Muscle of arm (tissue), 1 donor: ENCODE measurements at regions not wholly inside any gene's neighbourhood (a gene's known extent, or its start where the extent isn't known, plus 50 kb on each side); places are given as distances from the start of the nearest gene placed in this dataset.

Experiments
- DNase-seq: peaks from one replicate; pipeline ENCODE4 v3.0.0-alpha.2; 2013

DNA sequence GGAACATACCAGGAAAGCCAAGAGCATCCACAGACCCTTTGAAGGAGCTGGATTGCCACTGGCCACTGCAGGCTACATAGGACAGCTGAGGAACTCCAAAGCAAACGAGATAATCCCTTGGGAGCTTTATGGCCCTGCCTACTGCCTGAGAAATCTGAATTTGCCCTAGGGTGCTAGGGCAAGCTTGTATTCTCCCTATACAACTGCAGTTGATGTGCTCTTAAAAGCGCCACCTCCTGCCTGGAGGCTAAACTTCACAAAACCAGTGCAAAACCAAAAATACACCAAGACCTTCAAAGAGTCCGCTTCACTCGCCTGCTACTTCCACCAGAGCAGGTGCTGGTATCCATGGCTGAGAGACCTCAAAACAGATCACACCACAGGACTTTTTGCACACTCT, 99.6 kb upstream of the KRR1 start:
- no peak for DNase-seq

DNA sequence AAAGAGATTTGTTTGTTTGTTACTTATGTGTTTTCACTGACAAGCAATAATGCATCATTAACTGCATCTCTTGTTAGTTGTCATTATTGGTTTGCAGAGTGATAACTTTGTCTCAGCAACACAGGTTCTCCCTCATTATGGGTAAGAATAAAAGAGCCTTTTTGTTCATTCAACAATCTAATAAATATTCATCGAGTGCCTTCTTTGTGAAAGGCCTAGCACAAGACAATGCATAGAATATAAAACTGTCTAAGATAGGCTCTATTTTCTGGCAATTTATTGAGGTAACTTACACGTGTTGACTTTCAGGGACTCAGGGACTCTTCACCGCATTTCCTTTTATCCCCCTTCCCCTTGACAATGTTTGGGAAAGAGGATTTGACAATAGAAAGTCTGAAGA, 95.5 kb upstream of the KRR1 start:
- no peak for DNase-seq

DNA sequence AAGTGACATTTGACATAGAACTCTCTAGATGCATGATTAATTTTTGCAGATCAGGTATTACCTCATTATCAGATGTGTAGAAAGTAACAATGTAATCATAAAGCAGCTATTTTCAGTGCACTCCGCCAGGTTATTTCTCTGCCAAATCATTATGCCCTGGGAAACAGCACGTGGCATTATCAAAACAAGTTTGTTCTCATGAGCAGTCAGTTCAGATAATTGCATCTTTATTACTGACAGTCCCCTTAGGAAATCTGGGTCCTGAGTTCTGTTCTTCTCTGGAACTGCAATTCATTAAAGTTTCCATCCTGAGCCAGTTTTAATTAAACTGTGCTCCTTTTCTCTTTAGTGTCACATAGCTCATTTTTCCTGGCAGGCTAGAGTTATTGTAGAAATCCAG, 94.7 kb upstream of the KRR1 start:
- no peak for DNase-seq

DNA sequence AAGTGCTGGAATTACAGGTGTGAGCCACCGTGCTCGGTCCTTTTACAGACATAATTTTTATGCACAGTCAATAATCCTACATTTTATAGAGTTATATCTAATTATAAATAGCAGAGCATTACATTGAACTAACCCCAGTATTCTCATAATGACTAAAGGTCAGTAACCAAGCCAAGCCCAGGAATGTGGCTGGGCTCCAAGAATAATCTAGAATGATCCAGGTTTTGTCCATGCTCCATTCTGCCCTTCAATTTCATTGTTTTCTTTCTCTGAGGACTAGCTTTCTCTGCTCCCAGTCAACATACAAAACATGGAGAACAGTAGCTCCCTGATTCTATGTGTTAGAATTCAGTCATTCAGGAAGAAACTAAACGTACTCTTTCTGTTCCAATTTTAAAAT, 92.1 kb upstream of the KRR1 start:
- DNase-seq = no peak

DNA sequence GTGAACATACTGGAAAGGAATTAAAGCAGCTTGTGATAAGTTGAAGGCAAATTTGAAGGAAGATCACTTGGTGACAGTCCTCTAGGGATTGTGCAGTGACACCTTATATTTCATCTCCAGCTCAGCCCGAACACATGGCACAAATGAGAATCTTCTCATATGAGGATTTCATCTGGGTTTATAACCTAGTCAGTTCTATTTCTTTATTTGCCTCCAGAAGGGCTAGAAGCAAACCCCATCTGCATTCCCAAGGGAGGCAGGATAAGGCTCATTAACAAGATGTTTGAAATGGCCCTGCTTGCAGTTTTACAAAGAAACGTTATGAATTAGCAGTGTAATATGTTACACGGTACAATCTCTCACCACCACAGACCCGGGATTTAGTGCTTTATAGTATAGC, 90.7 kb upstream of the KRR1 start:
- no peak for DNase-seq

DNA sequence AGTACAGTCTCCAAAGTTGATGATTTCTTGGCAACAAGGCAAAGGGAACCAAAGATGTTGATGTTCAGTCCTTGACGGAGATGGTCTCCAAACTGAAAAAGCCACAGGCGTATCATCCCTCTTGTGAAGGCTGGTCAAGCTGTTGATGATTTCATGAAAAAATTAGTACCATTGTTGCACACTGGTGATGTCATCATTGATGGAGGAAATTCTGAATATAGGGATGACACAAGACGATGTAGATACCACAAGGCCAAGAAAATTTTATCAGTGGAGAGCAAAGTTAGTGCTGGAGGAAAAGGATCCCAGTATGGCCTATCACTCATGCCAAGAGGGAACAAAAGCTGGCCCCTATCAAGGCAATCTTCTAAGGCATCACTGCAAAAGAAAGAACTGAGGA, 88.7 kb upstream of the KRR1 start:
- no peak for DNase-seq

DNA sequence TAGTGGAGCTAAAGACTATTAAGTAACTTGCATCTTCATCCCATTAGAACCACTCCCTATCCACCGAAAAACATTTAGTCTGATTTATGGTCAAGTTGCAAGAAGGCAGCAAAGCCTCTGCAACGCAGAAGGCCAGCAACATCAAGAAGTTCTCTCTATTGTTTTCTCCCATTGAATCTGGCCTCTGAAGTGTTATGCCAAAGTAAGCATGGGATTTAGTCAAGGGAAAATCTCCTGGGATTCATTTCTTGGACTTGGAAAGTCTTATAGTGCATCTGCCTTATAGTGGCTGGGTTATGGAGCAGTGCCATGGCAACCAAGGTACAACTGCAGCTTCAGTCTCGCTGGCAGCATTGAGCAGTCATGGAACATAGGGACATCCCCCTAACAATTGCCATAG, 87.7 kb upstream of the KRR1 start:
- no peak for DNase-seq

DNA sequence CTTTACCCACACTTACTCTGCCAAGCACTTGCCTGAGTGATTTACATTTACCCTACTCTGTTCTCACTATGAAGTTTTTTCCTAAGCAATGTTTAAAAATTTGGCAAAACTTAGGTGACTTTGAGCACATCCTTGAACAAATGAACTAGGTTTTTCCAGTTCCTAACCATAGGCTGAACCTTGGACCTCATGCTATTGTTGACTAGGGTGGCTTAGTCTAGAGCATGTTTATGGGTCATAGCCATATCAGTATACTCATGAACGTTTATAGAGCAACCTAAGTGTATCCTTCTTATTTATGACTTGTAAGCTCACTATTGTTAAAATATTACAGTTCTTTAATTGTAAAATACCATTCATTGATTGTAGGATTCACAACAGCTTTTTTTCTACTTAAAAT, 85.0 kb upstream of the KRR1 start:
- no peak for DNase-seq

DNA sequence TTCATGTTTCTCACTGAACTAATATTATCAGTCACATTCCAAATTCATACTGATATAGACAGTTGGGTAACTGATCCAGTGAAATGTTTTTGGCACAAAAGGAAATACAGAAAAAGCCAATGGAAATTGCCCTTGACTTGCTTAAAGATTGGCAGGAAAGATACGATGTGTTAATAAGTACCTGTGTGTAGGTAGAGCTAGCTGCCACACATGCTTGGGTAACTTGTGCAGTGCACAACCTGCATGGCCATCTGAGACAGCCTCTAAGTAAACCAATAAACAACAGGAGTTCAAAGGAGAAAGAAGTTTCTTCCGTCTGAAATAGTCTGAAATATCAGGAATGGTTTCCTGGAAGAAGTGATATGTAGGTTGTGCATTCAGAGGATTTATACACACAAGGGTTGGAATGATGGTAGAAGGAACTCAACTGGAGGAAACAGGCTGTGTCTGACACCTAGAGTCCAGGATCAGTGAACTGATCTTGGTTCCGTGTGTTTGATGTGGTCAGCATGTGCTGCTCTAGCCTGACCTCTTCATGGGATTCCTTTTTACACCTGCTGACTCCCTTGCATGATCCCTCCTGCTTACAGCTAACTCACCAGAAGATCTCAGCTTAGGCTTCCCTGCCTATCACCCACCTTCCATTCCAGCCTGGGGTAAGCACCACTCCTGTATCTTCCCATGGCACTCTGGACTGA, 81.4 kb upstream of the KRR1 start:
- no peak for DNase-seq

DNA sequence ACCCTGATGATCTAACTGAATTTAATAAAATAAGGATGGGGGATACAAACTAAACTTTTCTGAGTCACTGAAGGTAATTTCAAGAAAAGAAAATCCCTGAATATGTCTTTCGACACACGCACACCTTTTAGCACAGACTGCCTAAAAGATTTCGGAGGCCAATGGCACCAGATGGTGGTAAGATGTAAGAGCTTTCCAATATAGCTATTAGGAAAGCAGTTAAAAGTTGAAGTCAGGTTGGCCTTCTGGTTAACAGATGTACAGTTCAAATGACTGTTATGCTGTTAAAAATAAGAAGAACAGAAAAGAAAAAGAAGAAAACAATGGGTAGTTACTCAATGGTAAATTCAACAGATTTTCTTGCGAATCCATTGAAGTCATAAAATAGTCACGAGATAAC, 80.7 kb upstream of the KRR1 start:
- DNase-seq = no peak

DNA sequence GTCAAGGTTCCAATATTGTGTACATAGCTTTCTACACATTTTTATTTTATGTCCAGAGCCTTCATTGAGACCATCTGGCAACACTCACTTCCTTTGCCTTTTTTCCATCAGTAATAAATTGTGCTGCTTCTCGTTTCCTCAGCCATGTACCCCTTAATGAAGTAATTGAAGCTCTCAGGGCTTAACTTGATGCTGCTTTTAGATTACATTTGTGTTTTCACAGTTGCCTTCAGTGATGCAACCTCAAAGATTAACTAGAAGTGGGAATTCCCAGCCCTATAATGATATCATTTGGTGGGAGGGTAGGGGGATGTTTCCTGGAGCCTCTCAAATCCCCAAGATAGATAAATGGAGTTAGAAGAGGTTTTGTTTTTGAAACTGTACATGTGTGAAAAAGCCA, 80.2 kb upstream of the KRR1 start:
- no peak for DNase-seq

DNA sequence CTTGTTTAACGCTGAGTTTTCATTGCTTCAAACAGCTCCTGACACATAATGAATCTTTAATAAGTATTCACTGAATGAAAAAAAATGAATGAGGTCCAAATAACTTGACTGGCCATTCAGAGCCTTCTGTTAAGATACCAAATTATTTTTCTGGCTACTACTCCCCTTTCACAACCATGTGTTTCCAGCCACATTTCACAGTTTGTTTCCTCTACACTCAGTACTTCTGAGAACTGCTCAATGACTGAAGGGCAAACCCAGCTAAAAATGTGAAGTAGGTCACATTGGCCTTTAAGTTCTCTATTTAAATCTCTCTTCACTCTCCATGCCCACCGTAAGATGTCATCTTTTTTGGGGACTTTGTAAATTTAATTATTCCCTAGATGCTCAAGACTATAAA, 78.4 kb upstream of the KRR1 start:
- no peak for DNase-seq

DNA sequence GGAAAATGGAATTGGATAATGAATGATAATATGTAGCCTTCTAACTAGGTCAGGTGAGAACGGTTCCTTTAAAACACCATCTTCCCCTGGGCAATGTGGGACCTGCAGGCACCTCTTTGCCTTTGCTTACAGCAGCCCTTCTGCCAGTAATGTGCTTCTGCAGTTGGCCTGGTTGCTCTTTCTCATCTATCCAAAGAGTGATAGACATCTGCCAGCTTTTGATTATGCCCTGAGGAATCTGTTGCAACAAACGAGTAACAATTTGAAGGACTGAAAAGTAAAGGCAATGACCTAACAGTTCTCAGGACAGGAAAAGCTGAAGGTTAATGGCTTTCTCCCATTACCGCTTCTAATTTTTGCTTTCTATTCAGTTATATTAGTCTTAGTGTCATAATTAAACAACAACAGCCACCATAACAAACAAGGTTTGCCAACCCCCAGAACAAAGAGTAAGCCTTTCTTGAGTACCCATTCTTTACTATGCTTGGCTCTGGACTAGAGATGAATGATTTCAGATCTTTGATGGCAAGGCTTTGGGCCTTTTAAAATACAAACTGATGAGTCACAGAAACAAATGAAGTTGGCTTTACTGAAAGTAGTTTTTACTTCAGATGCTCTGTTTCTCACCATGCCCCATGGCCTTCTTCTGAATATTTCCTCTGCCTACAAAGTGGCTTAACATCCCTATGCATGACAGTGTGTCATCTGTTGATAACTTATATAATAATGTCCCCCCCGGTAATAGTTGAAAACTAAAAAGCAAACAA, 76.1 kb upstream of the KRR1 start:
- no peak for DNase-seq

DNA sequence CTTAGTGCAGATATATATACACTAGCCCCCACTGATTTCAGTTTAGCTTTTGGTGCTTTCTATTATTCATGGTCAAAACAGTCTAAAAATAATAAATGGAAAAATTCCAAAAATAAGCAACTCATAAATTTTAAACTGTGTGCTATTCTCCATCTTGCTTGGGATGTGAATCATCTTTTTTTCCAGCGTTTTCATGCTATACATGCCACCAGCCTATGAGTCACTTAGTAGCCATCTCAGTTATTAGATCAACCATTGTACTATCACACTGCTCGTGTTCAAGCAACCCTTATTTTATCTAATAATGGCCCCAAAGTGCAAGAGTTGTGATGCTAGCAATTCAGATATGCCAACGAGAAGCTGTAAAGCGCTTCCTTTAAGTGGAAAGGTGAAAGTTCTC, 73.9 kb upstream of the KRR1 start:
- no peak for DNase-seq

DNA sequence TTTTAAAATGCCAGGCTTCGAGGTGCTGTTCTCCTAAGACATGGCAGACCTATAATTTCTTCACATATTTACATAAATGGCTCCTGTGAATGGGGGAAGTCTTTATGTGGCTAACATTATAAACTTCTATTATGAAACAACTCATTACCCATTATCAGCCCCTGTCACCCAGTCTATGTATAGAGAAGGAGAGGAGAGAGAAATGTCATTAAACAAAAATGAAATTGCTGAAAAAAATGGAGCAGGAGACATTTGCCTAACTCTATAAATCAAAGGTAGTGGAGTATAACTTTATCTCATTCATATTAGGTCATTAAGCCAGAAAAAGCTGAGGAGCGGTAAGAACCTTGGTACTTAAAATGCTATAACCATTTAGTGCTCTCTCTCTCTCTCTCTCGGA, 71.9 kb upstream of the KRR1 start:
- no peak for DNase-seq

DNA sequence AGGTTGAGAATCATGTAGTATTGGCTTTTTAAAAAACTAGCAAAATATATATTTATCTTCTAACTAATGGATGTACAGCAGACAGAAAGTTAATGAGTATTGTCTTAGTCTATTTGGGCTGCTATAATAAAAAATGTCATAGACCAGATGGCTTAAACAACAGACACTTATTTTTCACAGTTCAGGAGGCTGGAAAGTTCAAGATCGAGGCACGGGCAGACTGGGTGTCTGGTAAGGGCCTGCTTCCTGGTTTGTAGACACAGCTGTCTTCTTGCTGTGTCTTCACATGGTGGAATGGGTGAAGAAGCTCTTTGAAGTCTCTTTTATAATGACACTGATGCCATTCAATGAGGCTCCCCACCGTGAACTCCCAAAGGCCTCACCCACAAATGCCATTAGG, 70.1 kb upstream of the KRR1 start:
- no peak for DNase-seq

DNA sequence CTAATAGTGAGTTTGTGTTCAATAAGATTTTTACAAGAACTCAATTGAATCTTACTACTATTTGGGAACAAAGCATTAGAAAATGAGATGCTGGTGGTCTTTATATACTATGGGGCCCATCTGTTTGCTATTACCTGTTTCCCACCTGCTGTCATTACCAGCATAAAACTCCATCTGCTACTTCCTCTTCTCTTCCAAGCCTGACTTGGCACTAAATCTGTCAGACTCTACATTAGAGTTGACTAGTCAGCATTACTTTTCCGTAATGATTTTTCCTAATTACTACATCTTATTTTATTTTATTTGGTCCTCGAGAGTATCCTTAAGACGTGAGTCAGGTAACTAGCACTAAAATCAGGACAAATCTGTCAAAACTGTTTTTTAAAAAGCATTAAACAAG, 68.1 kb upstream of the KRR1 start:
- DNase-seq = no peak

DNA sequence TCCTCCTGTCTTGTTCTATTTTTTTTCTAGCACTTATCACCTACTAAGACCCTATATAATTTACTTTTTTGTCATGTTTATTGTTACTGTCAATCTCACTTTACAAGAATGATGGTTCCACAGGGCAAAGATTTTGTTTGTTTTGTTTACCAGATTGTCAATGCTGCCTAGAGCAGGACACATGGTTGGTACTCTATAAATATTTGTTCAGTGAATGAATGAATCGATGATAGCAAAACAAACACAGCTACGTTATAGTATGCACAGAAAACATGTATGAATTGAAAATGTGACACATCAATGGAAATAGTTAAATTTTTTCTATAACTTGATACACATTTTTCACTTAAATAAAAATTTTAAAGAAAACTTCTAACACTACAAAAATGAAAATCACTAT, 67.1 kb upstream of the KRR1 start:
- DNase-seq = no peak

DNA sequence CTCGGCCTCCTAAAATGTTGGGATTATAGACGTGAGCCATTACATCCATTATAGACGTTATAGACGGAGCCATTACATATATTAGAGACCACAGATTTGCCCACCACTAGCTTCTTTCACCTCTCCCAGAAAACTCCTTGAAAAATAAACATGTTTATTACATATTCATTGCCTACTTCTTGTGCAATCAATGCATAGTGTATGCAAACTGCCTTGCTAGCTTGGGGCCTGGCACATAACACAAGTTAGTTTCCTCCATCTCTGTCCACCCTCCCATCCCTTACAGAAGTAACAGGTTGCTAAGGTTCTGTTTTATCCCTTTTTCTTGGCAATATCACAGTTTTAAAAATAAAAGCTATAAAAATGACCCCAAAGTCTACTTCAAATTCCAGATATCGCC, 66.4 kb upstream of the KRR1 start:
- DNase-seq = no peak

DNA sequence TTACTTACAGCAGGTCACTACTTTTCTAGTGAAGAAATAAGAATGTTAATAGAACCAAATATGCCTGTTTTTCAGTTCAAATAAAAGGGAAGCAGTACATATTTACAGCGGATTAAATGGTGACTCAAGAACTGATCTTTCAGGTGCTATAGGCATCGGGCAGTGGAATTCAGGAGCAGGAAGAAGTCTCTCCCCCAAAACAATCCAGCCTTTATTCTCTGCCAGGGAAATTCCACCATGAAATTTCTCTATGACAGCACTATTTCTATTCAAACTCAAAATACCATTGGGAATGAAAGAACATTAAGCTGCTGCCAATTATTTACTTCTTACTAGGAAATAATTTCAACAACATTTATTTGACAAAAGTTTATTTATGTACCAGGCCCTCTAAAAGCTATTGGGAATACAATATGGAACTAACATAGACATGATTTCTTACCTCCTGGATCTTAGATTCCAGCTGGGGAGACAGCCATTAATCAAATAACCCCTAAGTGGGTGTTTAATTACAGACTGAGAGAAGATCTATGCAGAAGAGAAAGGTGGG, 60.3 kb upstream of the KRR1 start:
- no peak for DNase-seq

DNA sequence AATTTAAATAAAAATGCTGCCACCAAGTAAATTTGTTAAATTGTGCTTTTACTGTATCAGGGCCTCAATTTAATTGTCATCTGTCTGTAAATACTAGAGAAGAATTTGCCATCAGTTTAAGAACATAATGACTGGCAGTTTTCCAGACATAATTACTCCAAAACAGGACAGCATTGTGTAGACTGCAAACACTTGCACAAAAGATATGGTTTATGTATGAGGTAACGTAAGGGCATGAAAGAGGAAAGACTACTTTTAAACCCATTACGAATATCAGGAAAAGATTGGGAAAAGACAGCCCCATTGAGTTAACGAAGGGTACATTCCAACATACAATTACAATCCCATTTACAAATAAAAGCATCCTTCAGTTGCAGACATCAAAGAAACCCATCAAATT, 59.8 kb upstream of the KRR1 start:
- DNase-seq = no peak

DNA sequence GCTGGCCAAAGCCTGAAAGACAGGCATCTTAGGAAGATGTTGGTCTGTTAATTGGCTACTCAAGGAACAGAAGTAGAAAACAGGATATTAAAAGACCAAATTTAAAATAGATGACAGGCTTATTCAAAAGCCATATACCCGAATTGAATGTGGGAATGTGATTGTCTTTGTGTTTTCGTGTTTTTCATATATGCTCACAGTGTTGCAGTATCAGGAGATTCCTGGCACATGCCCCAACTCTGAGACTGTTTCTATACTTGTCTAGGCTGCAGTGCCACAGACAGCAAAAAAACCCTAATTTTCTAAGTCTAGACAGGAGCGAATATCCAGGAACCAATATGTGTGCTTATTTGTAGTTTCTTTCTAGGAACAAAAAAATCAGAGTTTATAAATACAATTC, 57.4 kb upstream of the KRR1 start:
- no peak for DNase-seq

DNA sequence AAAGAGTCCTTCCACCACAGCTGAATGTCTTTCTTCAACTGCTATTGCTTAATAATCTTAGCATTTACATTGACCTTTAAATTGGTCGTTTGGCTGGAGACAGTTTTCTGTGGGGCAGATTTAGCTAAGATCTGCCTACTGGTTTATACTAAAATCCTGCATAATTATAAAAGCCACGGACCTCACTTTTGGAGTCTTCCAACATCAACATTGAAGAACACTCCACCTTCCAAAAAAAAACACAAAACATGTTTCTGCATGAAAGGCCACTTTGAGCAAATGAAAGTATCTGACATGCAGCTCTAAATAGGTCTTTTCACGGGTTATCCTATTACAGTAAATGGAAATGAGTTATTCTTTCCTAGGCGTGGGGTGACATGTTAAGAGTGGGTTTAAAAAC, 57.0 kb upstream of the KRR1 start:
- no peak for DNase-seq

DNA sequence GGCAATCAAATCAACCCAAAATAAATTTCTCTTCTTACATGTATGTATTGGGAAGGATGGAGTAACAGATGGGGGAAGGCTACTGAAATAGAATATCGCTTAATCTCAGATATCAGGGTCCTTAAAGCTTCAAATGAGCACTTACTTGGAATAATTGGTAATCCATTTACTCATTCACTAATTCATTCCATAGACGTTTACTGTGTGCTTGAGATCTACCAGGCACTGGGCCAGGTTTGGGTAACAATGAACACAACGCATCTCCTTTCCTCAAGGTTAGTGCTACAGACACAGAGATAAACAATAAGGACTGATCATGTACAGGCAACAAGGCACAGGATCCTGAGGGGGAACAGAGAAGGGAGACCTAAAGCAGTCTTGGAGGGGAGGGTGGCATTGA, 54.4 kb upstream of the KRR1 start:
- DNase-seq = no peak
